GM12865 (cell line): ENCODE measurements at regions not wholly inside any gene's neighbourhood (a gene's known extent, or its start where the extent isn't known, plus 50 kb on each side); places are given as distances from the start of the nearest gene placed in this dataset.
A peak's percentile ranks its signal among the peaks of the same experiment; 100 is the strongest.

ENCODE experiments used
- DNase-seq: peaks from one replicate; pipeline ENCODE4 v3.0.0; 2010; ENCODE audit warnings: low read depth
- H3K4me3 ChIP-seq: 2 replicates; pipeline ENCODE4 v1.5.1; 2011; ENCODE audit warnings: mild to moderate bottlenecking, low read depth, low read length, control low read depth
- TF ChIP-seq, protein P1 (sequence below): IDR thresholded peaks from 2 replicates; pipeline ENCODE4 v1.5.1; 2011; ENCODE audit warnings: low read length, control low read depth, low read depth, inconsistent platforms; ENCODE audit not compliant: insufficient read depth; ENCODE audit errors: missing control alignments

DNA sequence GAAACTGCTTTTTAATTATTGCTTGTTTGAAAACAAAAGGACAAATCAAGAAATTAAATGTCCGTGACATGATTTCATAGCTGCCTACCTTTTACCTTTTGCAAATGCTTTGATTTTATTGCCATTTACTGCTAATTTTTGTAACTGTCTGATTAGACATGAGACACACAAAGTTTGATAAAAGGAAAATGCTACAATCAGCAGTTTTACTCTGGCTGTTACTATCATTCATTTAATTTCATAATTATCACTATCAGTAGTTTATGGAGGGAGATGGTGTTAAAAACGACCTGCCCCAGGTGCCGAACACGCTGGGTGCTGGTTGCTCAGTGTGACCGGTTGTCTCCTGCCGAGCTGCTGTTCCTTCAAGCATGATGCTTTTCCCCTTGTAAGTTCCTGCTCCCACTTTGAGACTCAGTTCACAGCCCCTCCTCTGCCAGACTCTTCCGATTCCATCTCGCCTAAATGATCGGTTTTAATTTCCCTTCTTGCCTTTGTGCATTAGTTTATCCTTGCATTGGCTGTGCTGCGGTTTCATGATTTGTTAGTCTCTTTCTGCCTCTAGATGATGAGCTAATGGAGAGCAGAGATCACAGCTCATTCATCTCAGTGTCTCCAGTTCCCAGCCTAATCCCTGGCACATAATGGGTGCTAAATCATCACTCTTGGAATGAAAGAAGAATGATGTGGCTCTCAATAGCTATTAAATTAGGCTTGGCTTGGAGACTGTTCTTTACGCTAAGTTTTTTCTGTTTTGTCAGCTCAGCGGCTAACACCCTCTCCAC lies 110.6 kb downstream of the PFKFB3 start:
- no peak for DNase-seq

DNA sequence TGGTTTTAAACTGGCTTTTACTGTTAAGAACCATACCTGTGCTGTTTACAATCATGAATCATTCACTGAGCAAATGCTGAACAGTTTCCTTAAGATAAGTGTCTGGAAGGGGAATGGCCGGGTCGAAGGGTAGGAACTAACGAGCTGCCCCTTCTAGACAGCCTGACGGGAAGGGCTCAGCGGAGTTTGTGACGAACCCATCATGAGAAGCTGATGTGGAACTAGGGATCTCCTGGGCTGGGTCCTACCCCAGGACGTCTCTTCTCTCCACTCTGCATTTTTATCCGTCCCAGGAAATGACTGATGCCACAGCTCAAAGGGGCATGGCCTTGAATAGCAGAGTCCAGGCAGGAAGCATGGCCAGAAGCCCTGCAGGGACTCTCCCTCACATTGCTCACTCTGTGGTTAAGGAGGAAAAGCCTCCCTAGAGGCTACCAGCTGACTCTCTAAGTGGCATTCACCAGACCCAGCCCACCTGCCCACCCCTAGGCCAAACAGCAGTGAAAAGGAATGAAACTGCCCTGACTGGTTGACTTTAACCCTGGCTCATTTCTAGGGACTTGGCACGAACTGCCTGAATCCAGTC lies 112.0 kb downstream of the PFKFB3 start:
- no peak for DNase-seq
- TF ChIP-seq, protein P1, sequence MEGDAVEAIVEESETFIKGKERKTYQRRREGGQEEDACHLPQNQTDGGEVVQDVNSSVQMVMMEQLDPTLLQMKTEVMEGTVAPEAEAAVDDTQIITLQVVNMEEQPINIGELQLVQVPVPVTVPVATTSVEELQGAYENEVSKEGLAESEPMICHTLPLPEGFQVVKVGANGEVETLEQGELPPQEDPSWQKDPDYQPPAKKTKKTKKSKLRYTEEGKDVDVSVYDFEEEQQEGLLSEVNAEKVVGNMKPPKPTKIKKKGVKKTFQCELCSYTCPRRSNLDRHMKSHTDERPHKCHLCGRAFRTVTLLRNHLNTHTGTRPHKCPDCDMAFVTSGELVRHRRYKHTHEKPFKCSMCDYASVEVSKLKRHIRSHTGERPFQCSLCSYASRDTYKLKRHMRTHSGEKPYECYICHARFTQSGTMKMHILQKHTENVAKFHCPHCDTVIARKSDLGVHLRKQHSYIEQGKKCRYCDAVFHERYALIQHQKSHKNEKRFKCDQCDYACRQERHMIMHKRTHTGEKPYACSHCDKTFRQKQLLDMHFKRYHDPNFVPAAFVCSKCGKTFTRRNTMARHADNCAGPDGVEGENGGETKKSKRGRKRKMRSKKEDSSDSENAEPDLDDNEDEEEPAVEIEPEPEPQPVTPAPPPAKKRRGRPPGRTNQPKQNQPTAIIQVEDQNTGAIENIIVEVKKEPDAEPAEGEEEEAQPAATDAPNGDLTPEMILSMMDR = no peak
- H3K4me3 ChIP-seq = no peak overlapping the region

More for the DNA sequence above, 110.6 kb downstream of the PFKFB3 start:
- H3K4me3 ChIP-seq = no peak overlapping the region
- TF ChIP-seq, protein P1 = no peak

DNA sequence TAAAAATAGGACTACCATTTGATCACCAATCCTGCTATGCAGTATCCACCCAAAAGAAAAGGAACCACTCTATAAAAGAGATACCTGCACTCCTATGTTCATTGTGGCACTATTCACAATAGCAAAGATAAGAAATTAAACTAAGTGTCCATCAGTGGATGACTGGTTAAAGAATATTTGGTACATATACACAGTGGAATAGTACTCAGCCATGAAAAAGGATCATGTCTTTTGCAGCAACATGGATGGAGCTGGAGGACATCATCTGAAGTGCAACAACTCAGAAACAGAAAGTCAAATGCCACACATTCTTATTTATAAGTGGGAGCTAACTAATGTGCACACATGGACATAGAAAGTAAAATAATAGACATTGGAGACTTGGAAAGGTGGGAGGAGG lies 116.4 kb downstream of the PFKFB3 start:
- H3K4me3 ChIP-seq = no peak overlapping the region
- no peak for DNase-seq
- TF ChIP-seq, protein P1 = no peak

DNA sequence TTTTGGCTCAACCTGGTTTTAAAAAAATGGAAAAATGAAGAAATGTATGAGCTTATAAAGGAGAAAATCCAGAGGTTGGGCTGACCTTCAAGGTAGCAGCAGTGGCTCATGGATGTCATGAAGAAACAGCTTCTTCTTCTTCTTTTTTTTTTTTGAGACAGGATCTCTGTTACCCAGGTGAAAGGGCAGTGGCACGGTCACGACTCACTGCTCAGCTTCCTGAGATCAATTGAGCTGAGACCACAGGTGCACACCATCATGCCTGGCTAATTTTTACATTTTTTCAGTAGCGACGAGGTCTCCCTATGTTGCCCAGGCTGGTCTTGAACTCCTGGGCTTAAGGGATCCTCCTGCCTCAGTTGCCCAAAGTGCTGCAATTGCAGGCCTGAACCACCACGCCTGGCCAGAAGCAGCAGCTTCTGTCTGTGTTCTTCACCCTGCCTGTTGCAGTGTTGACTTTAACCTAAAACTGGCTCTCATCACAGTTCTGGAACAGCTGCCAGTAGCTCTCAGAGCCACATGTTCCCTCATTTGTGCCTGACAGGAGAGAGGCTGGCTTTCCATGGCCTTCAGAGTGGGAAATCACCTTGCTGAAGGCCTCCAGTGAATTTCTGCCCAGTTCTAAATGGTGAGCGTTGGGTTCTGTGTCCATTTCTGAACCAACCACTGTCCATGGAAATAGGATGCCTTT lies 117.7 kb downstream of the PFKFB3 start:
- TF ChIP-seq, protein P1 = no peak
- DNase-seq = peak; percentile 67
- H3K4me3 ChIP-seq = no peak overlapping the region

DNA sequence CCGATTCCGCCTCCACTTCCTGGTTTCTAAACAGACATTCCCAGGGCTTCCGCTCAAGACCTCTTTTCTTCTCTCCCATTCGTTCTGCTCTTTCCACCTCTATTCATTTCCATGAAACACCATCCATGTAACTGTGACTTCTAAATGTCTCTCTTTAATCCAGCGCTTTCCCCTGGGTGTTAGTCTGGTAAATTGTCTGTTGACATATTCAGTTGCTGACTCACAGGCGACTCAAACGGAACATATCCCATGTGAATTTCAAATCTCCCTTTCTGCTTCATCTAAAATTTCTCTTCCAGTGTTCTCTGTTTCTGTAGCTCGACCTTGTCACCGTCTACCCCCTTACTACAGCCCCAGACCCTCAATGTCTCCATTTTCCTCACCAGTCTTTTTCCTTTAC lies 119.1 kb downstream of the PFKFB3 start:
- H3K4me3 ChIP-seq = no peak overlapping the region
- no peak for DNase-seq
- TF ChIP-seq, protein P1 = no peak

DNA sequence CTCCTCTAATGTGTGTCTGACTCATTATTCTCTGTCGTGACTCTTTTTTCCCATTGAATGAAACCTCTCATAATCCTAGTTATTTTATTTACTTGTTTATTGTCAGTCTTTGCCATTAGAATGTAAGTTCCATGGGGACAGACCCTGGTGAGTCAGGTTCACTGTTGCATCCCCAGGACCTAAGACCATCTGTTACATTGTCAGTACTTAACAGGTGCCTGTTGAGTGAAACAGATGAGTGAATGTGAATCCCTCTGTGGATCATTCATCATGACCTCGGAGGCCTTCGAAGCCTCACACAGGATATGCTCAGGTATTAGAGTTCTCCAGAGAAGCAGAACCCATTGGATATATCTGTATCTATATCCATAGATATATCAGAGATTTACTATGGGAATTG lies 120.1 kb downstream of the PFKFB3 start:
- TF ChIP-seq, protein P1 = no peak
- no peak for DNase-seq
- no peak overlapping the region for H3K4me3 ChIP-seq
